HG03060 (cell line): ENCODE measurements at regions not wholly inside any gene's neighbourhood (a gene's known extent, or its start where the extent isn't known, plus 50 kb on each side); places are given as distances from the start of the nearest gene placed in this dataset.

Experiments used
- ATAC-seq: cut with Tn5 transposase; IDR thresholded peaks from one replicate; pipeline ENCODE4 v1.9.1; 2021; ENCODE audit warnings: low read depth, moderate number of reproducible peaks; ENCODE audit not compliant: unreplicated experiment

GRCh38 chr1:222370913-222371675 lies 176.8 kb downstream of the HHIPL2 start:
- no peak for ATAC-seq

- ATAC-seq = no peak
Measured at GRCh38 chr1:222370081-222370912, 177.6 kb downstream of the HHIPL2 start.

GRCh38 chr1:222369148-222369547 lies 178.8 kb downstream of the HHIPL2 start:
- no peak for ATAC-seq

GRCh38 chr1:222358100-222358499 lies 189.8 kb downstream of the HHIPL2 start:
- ATAC-seq = no peak

- ATAC-seq = no peak
Measured at GRCh38 chr1:222357252-222357651, 190.7 kb downstream of the HHIPL2 start.

- ATAC-seq = no peak
Measured at GRCh38 chr1:222347627-222348026, 200.3 kb downstream of the HHIPL2 start.

GRCh38 chr1:222346955-222347354 lies 200.9 kb downstream of the HHIPL2 start:
- ATAC-seq = no peak

GRCh38 chr1:222339376-222339947 lies 208.4 kb downstream of the HHIPL2 start:
- ATAC-seq = no peak

- ATAC-seq = no peak
Measured at GRCh38 chr1:222335586-222335985, 212.3 kb downstream of the HHIPL2 start.

GRCh38 chr1:222334026-222334680 lies 213.8 kb downstream of the HHIPL2 start:
- ATAC-seq = no peak

- ATAC-seq = no peak
Measured at GRCh38 chr1:222331765-222332164, 216.1 kb downstream of the HHIPL2 start.

GRCh38 chr1:222331340-222331739 lies 216.6 kb downstream of the HHIPL2 start:
- ATAC-seq = no peak

- ATAC-seq = no peak
Measured at GRCh38 chr1:222329493-222330045, 218.3 kb downstream of the HHIPL2 start.

- no peak for ATAC-seq
Measured at GRCh38 chr1:222326710-222327036, 221.2 kb downstream of the HHIPL2 start.

- ATAC-seq = no peak
Measured at GRCh38 chr1:222326006-222326709, 221.7 kb downstream of the HHIPL2 start.

GRCh38 chr1:222325506-222325905 lies 222.4 kb downstream of the HHIPL2 start:
- ATAC-seq = no peak

- no peak for ATAC-seq
Measured at GRCh38 chr1:222314839-222315238, 233.1 kb downstream of the HHIPL2 start.

- no peak for ATAC-seq
Measured at GRCh38 chr1:222310836-222311235, 237.1 kb downstream of the HHIPL2 start.

GRCh38 chr1:222307621-222308020 lies 240.3 kb downstream of the HHIPL2 start:
- no peak for ATAC-seq

- ATAC-seq = no peak
Measured at GRCh38 chr1:222306512-222306911, 241.4 kb downstream of the HHIPL2 start.
